Astrocyte of the cerebellum (primary cell): ENCODE measurements at regions not wholly inside any gene's neighbourhood (a gene's known extent, or its start where the extent isn't known, plus 50 kb on each side); places are given as distances from the start of the nearest gene placed in this dataset.

Source experiments
- DNase-seq: peaks from one replicate; pipeline ENCODE4 v3.0.0-alpha.2; 2011; ENCODE audit warnings: low read depth
- H3K4me3 ChIP-seq: 2 replicates; pipeline ENCODE4 v1.5.1; 2011; ENCODE audit warnings: mild to moderate bottlenecking, low read depth, low read length, moderate library complexity
- CTCF ChIP-seq: IDR thresholded peaks from 2 replicates; pipeline ENCODE4 v1.5.1; 2012; ENCODE audit warnings: low read length, low read depth, moderate library complexity, mild to moderate bottlenecking; ENCODE audit errors: missing control alignments
- in situ Hi-C: cut with HindIII; loops from 2 replicates; pipeline ENCODE4 v1.10.0; 2017; ENCODE audit warnings: low sequenced_read_pairs

GRCh38 chr18:22267697-22268096 is 98.3 kb downstream of the GATA6 start:
- DNase-seq: no peak
- no peak for TF ChIP-seq CTCF
- in situ Hi-C loops: no loop called here
- H3K4me3 ChIP-seq: no peak overlapping the region

- H3K4me3 ChIP-seq: no peak overlapping the region
- TF ChIP-seq CTCF: no peak
- in situ Hi-C loops: no loop called here
- DNase-seq: no peak
These were observed 97.8 kb downstream of the GATA6 start for GRCh38 chr18:22267225-22267624.

GRCh38 chr18:22265838-22266237 is 96.4 kb downstream of the GATA6 start:
- in situ Hi-C loops: no loop called here
- DNase-seq: no peak
- no peak for TF ChIP-seq CTCF
- H3K4me3 ChIP-seq: no peak overlapping the region

GRCh38 chr18:22260208-22260820 is 90.9 kb downstream of the GATA6 start:
- DNase-seq: no peak

GRCh38 chr18:22257022-22257543 is 87.7 kb downstream of the GATA6 start:
- in situ Hi-C loops: no loop called here
- no peak for TF ChIP-seq CTCF
- no peak overlapping the region for H3K4me3 ChIP-seq
- DNase-seq: no peak

More at GRCh38 chr18:22260208-22260820, 90.9 kb downstream of the GATA6 start:
- H3K4me3 ChIP-seq: no peak overlapping the region
- no peak for TF ChIP-seq CTCF
- in situ Hi-C loops: no loop called here

- H3K4me3 ChIP-seq: no peak overlapping the region
- TF ChIP-seq CTCF: no peak
- DNase-seq: no peak
- in situ Hi-C loops: no loop called here
These were observed 84.7 kb downstream of the GATA6 start for GRCh38 chr18:22254088-22254487.
